Adrenal gland (tissue), 9 donors: ENCODE measurements at regions not wholly inside any gene's neighbourhood (a gene's known extent, or its start where the extent isn't known, plus 50 kb on each side); places are given as distances from the start of the nearest gene placed in this dataset.

Experiments used
- DNase-seq, 7 donors: peaks; one replicate each; pipeline ENCODE4 v3.0.0-alpha.2; 2019 to 2020
- H3K27ac ChIP-seq, 5 donors: fragments of 200-600 bp; sonication (generic) in 4 of 5; 1 replicate in 3 of 5; 2 replicates in 2 of 5; pipeline versions ENCODE4 v1.5.1 to v1.8.0; 2016 to 2020; ENCODE audit warnings: mild to moderate bottlenecking in 1 of 5
- H3K27me3 ChIP-seq: fragments of 200-600 bp; 2 replicates; pipeline ENCODE4 v1.8.0; 2021
- H3K36me3 ChIP-seq, 2 donors: fragments of 200-600 bp; replicated peaks in 1 of 2; 1 replicate in 1 of 2; 2 replicates in 1 of 2; pipeline versions ENCODE4 v1.5.1 to v1.8.0; 2018 to 2022
- H3K4me1 ChIP-seq, 2 donors: fragments of 200-600 bp; replicated peaks in 1 of 2; 1 replicate in 1 of 2; 2 replicates in 1 of 2; pipeline versions ENCODE4 v1.5.1 to v1.8.0; 2018 to 2021
- H3K4me3 ChIP-seq, 4 donors: fragments of 200-600 bp; sonication (generic) in 3 of 4; one replicate each; pipeline ENCODE4 v1.5.1; 2016 to 2018
- H3K9me3 ChIP-seq, 3 donors: fragments of 200-600 bp; sonication (generic) in 1 of 3; replicated peaks in 1 of 3; 1 replicate in 2 of 3; 2 replicates in 1 of 3; pipeline versions ENCODE4 v1.5.1 to v1.8.0; 2016 to 2021
- CTCF ChIP-seq, 6 experiments: fragments of 450-650 bp in 4 of 6; fragments of 200-600 bp in 2 of 6; sonication (generic) in 1 of 6; IDR thresholded peaks; 1 replicate in 5 of 6; 2 replicates in 1 of 6; pipeline versions ENCODE4 v1.5.1 to v1.8.0; 2016 to 2021; ENCODE audit warnings: antibody characterized with exemption in 6 of 6, mild to moderate bottlenecking in 2 of 6, moderate library complexity in 1 of 6
- POLR2A ChIP-seq, 2 donors: fragments of 450-650 bp; IDR thresholded peaks; one replicate each; pipeline ENCODE4 v1.6.1; 2017; ENCODE audit warnings: antibody characterized with exemption in 2 of 2, mild to moderate bottlenecking in 2 of 2, moderate library complexity in 1 of 2
- WGBS, 4 donors: extraction: QIAGEN DNeasy Blood & Tissue Kit in 2 of 4; methylation state at CpG; one replicate each; pipeline versions ENCODE4 v1.1.5 to v1.1.7; 2013 to 2017; 5-methylcytosine and 5-hydroxymethylcytosine counted together
- intact Hi-C, 2 donors: fragments of 100-400 bp; cut with DNase I; formaldehyde crosslinking; loops; one replicate each; pipeline versions ENCODE4 v1.14.1 to v1.15.0; 2022 to 2023
- donor health status: healthy with polysubstance abuse.
- donor health status: Bipolar disorder and iron deficiency.
- donor health status: DM: yes; HTN: yes; CAD: no.
- donor health status: DM: no; HTN: no; CAD: no.
- donor health status: DM: no; HTN: no; CAD: no.

- Histone ChIP-seq H3K9me3 (no peaks in the 10 kb centered on the region), H3K4me1 (peaks cover 0 to 2% of the 10 kb centered on the region in 2 donors), H3K36me3 (no peaks in the 10 kb centered on the region), H3K4me3 (no peak overlapping the region), H3K27me3 (no peaks in the 10 kb centered on the region), H3K27ac (no peak overlapping the region)
- intact Hi-C loops, result loop anchor here in 1 of 2 donors (10.0 kb wide), 1 partner anchor 177 kb away; no protein-coding TSS in a partner anchor
- WGBS, 4 donors, result 62 to 74% (median 70%) methylated on average over 1 of the region's 1 CpG
- no peak for TF ChIP-seq CTCF (IDR thresholded peaks at IDR 0.05)
- no peak for TF ChIP-seq POLR2A (IDR thresholded peaks at IDR 0.05)
- no peak for DNase-seq
Observed at GRCh38 chr4:53682196-53682595, 90.9 kb upstream of the LNX1 start.

GRCh38 chr4:53680598-53680997 is 89.3 kb upstream of the LNX1 start:
- Histone ChIP-seq H3K9me3 (no peaks in the 10 kb centered on the region), H3K36me3 (no peaks in the 10 kb centered on the region), H3K4me3 (no peak overlapping the region), H3K27ac (no peak overlapping the region), H3K27me3 (no peaks in the 10 kb centered on the region), H3K4me1 (peaks cover 0 to 7% of the 10 kb centered on the region in 2 donors)
- intact Hi-C loops, result loop anchor here in 1 of 2 donors (10.0 kb wide), 1 partner anchor 176 kb away; no protein-coding TSS in a partner anchor
- TF ChIP-seq CTCF (IDR thresholded peaks at IDR 0.05) (no peak), POLR2A (IDR thresholded peaks at IDR 0.05) (no peak)
- 88 to 100% (median 93%) methylated on average over 1 of the region's 1 CpG for WGBS, 4 donors
- no peak for DNase-seq

- DNase-seq, result no peak
- TF ChIP-seq CTCF (IDR thresholded peaks at IDR 0.05), result no peak
- no peak for TF ChIP-seq POLR2A (IDR thresholded peaks at IDR 0.05)
- no peak overlapping the region for H3K27ac ChIP-seq
- H3K4me1 ChIP-seq, result peaks cover 0 to 7% of the 10 kb centered on the region in 2 donors
- H3K27me3 ChIP-seq, result no peaks in the 10 kb centered on the region
- H3K36me3 ChIP-seq, result no peaks in the 10 kb centered on the region
- intact Hi-C loops, result loop anchor here in 1 of 2 donors (10.0 kb wide), 1 partner anchor 175 kb away; no protein-coding TSS in a partner anchor
- H3K4me3 ChIP-seq, result no peak overlapping the region
- no peaks in the 10 kb centered on the region for H3K9me3 ChIP-seq
- 68 to 88% (median 80%) methylated on average over 2 of the region's 2 CpGs for WGBS, 4 donors
Observed at GRCh38 chr4:53680168-53680567, 88.9 kb upstream of the LNX1 start.

- intact Hi-C loops, result no loop called here
- no peaks in the 10 kb centered on the region for H3K27me3 ChIP-seq
- H3K36me3 ChIP-seq, result no peaks in the 10 kb centered on the region
- no peak for TF ChIP-seq POLR2A (IDR thresholded peaks at IDR 0.05)
- no peak for TF ChIP-seq CTCF (IDR thresholded peaks at IDR 0.05)
- DNase-seq, result peak in 1 of 7 donors; percentile 7
- peak overlapping the region in 3 of 5 donors; percentile 22 to 81 (median 51) for H3K27ac ChIP-seq
- no peaks in the 10 kb centered on the region for H3K9me3 ChIP-seq
- no peak overlapping the region for H3K4me3 ChIP-seq
- peaks cover 0 to 7% of the 10 kb centered on the region in 2 donors for H3K4me1 ChIP-seq
- 39 to 48% (median 40%) methylated on average over 1 of the region's 1 CpG for whole genome bisulfite sequencing, 4 donors
Observed at GRCh38 chr4:53676402-53676871, 85.2 kb upstream of the LNX1 start.
